MM.1S (cell line): ENCODE measurements at regions not wholly inside any gene's neighbourhood (a gene's known extent, or its start where the extent isn't known, plus 50 kb on each side); places are given as distances from the start of the nearest gene placed in this dataset.

ENCODE experiments used
- EZH2 ChIP-seq: fragments of 300-600 bp; sonication (generic); optimal IDR thresholded peaks from 2 replicates; pipeline ENCODE3; 2017; ENCODE audit warnings: low read depth, mild to moderate bottlenecking, antibody characterized with exemption, low read length, mixed read lengths
- EZH2phosphoT487 ChIP-seq: fragments of 300-600 bp; sonication (generic); IDR thresholded peaks from 2 replicates; pipeline ENCODE4 v1.6.1; 2018; ENCODE audit warnings: antibody characterized with exemption, low read length
- TF ChIP-seq, protein P1 (sequence below): fragments of 300-600 bp; sonication (generic); IDR thresholded peaks from 2 replicates; pipeline ENCODE4 v1.5.1; 2016; ENCODE audit warnings: antibody characterized with exemption, low read length, mixed read lengths

DNA sequence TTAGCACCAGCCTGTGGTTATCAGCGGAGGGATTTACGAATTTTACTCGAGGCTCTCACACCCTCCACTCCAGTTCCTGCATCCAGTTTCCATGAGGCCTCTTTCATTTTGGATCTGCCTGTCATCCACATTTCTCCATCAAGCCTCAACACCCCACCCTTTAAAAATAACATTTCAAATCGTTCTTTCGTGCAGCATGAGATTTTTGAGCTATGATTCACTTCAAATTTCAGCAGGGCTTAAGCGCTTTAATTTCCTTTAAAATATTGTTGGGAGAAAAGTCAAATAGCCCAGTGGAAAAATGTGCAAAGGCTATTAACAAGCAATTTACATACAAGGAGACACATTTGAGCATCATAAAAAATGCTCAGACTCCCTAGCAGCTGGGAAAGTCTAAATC is 103.2 kb downstream of the MSX2 start:
- TF ChIP-seq EZH2 (no peak), EZH2phosphoT487 (no peak)
- TF ChIP-seq, protein P1, sequence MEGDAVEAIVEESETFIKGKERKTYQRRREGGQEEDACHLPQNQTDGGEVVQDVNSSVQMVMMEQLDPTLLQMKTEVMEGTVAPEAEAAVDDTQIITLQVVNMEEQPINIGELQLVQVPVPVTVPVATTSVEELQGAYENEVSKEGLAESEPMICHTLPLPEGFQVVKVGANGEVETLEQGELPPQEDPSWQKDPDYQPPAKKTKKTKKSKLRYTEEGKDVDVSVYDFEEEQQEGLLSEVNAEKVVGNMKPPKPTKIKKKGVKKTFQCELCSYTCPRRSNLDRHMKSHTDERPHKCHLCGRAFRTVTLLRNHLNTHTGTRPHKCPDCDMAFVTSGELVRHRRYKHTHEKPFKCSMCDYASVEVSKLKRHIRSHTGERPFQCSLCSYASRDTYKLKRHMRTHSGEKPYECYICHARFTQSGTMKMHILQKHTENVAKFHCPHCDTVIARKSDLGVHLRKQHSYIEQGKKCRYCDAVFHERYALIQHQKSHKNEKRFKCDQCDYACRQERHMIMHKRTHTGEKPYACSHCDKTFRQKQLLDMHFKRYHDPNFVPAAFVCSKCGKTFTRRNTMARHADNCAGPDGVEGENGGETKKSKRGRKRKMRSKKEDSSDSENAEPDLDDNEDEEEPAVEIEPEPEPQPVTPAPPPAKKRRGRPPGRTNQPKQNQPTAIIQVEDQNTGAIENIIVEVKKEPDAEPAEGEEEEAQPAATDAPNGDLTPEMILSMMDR = no peak
